AG09309 (cell line): ENCODE measurements at regions not wholly inside any gene's neighbourhood (a gene's known extent, or its start where the extent isn't known, plus 50 kb on each side); places are given as distances from the start of the nearest gene placed in this dataset.

ENCODE experiments used
- DNase-seq: peaks from one replicate; pipeline ENCODE4 v3.0.0-alpha.2; 2010; ENCODE audit warnings: low read depth
- H3K4me3 ChIP-seq: 2 replicates; pipeline ENCODE4 v1.5.1; 2011; ENCODE audit warnings: mild to moderate bottlenecking, low read depth, low read length, moderate library complexity; ENCODE audit not compliant: control insufficient read depth
- TF ChIP-seq, protein P1 (sequence below): IDR thresholded peaks from 2 replicates; pipeline ENCODE4 v1.5.1; 2011; ENCODE audit warnings: mild to moderate bottlenecking, low read depth, low read length, inconsistent platforms; ENCODE audit not compliant: insufficient read depth, control insufficient read depth; ENCODE audit errors: missing control alignments

DNA sequence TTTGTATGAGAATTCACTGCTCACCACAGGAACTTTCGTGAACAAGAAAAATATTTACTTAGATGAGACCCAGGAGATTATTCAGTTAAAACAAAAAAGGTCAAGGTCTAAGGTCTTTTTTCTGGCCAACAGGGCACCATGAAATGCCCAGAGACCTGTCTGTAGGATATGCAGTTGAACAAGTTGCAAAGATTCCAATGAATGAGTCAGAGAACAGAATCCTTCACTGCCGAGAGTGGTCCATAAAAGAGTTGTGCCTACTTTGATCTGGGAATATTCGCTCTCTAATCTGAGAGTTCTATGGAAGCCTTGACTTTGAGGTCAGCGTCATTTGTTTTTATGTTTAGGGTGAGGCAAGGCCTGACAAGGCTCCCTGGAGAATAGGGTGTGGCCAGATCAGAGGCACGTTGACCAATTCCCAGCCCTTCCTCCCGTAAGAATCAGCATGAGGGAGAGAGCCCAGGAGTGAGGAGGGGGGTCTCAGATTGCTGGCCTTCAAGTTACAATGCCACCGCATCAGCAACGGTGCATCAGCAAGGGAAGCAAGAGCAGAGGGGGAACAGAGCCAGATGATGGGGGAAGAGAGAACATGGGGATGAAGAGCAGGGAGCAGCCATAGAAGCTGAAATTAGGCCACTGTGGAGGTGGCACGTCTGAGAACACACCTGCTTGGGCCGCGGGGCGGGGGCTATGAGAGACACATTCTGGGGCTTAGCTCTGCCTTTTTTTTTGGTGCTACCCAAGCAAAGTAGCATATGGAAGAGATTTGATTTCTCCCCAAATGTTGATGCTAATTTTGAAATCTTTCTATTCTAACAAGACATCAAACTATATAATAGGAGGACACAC lies 206.4 kb upstream of the RAB4A start:
- TF ChIP-seq, protein P1, sequence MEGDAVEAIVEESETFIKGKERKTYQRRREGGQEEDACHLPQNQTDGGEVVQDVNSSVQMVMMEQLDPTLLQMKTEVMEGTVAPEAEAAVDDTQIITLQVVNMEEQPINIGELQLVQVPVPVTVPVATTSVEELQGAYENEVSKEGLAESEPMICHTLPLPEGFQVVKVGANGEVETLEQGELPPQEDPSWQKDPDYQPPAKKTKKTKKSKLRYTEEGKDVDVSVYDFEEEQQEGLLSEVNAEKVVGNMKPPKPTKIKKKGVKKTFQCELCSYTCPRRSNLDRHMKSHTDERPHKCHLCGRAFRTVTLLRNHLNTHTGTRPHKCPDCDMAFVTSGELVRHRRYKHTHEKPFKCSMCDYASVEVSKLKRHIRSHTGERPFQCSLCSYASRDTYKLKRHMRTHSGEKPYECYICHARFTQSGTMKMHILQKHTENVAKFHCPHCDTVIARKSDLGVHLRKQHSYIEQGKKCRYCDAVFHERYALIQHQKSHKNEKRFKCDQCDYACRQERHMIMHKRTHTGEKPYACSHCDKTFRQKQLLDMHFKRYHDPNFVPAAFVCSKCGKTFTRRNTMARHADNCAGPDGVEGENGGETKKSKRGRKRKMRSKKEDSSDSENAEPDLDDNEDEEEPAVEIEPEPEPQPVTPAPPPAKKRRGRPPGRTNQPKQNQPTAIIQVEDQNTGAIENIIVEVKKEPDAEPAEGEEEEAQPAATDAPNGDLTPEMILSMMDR: no peak
- DNase-seq: no peak
- H3K4me3 ChIP-seq: no peak overlapping the region

DNA sequence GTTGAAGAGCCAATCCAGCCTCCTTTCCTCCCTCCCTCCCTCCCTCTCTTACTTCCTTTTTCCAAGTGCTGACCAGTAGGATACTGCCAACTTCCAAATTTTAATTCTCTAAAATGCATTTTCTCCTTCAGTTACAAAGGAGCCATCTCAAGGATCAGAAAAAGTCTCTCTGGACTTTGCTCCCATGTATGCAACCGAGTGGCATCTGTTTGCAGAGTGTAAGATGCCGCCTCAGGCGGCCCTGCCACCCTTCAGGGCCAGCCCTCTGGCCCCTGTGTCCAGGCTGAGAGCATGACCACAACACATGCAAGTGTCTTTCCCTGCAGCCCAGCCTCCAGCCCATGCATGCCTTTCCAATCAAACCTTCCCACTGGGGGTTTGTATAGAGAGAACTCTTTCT lies 205.3 kb upstream of the RAB4A start:
- TF ChIP-seq, protein P1: no peak
- H3K4me3 ChIP-seq: no peak overlapping the region
- DNase-seq: no peak

DNA sequence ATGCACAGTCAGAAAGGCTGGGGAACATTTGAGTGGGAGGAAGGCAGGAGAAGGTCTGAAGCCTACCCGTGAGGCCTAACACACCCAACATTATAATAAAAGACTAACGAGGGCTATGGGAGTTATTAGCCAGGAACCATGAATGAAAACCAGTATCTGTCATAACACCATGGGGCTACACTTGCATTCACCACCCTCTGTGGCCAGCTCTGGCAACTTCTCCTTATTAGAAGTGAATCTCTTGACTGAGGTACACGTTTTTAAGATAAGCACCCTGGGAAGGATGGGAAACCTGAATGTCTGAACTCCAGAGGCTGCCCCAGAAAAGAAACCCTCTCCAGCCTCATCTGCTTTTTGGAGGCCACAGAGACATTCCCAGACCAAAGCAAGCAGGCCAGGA lies 204.3 kb upstream of the RAB4A start:
- no peak overlapping the region for H3K4me3 ChIP-seq
- DNase-seq: no peak
- TF ChIP-seq, protein P1: no peak

DNA sequence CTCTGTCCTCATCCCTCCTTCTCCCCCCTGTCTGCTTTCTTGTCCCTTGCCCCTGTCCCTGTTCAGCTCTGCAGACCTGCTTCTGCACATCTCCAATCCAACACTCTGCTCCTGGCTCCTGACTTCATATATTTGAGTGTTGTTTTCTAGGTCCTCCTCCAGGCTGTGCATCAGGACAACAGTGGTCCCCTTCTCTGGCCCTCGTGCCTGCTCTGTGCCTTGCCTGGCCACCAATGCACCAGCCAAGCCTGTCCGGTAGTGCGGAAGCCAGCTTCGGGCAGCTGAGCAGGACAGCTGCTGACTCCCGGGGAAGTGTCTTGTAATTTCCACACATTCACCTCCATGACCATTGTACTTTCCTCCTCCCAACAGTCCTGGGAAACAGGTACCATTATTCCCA lies 203.4 kb upstream of the RAB4A start:
- DNase-seq: no peak
- TF ChIP-seq, protein P1: no peak
- no peak overlapping the region for H3K4me3 ChIP-seq

DNA sequence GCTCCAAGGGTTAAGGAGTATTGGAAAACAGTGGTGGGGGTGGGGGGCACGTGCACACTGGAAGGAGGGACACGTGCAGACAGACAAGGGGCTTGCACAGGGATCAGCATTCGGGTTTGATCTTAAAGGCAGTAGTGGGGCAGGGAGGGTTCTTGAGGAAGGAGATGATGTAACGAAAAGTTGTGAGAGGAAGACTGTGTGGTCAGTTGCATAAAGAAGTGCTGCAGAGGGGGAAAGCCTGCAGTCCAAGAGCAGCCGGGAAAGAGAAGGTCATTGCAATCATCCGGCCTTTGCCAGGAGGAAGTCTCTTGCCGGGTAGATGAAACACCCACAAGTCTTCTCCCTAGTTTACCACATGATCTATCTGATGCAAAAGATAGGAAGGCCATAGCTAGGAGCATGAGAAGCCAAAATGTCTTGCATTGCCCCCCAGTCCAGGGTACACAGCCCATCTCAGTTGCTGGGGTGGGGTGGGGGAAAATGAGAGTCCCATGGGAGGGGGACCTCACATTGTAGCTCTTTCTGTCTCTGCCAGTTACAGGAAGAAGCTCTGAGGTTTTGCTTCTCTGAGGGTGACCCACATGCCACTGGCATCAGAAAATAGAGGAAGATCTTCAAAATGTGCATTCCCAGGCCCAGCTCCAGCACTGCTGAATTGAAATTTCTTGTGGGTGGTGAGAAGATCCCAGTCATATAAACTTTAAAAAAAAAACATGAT lies 202.5 kb upstream of the RAB4A start:
- TF ChIP-seq, protein P1: no peak
- no peak overlapping the region for H3K4me3 ChIP-seq
- DNase-seq: no peak

DNA sequence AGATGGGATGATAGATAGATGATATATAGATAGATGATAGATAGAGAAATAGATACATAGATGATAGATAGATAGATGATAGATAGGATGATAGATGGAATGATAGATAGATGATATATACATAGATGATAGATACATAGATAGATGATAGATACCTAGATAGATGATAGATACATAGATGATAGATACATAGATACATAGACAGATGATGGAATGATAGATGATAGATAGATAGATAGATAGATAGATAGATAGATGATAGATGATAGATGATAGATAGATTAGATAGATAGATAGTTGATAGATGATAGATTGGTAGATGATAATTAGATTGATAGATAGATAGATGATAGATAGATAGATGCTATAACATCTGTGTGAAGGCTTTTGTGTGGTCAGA lies 201.7 kb upstream of the RAB4A start:
- DNase-seq: no peak
- no peak overlapping the region for H3K4me3 ChIP-seq
- TF ChIP-seq, protein P1: no peak
